ENCODE measurements at regions not wholly inside any gene's neighbourhood (a gene's known extent, or its start where the extent isn't known, plus 50 kb on each side); places are given as distances from the start of the nearest gene placed in this dataset.
"Not testable (repeated sequence)": the region's sequence is repeated elsewhere in the genome, so short reads cannot be mapped to it uniquely, and the experiment has no call there.

DNA sequence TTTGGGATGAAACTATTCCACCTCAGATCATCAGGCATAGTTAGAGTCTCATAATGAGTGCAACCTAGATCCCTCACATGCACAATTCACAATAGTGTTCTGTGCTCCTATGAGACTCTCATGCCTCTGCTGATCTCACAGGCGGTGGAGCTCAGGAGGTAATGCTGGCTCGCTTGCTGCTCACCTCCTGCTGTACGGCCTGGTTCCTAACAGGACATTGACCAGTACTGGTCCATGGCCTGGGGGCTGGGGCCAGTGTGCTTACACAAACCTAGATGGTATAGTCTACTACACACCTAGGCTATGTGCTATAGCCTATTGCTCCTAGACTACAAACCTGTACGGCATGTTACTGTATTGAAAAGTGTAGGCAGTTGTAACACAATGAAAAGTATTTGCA lies 448.4 kb downstream of the RPS6KC1 start:
- Histone ChIP-seq H3K9ac (no peak overlapping the region), H3K4me3 (no peak overlapping the region), H3K9me3 (replicated peaks in 1 of 11) (peaks cover 0 to 4% (median 0%) of the 10 kb centered on the region in 11 experiments; a peak in 2 of 22 replicates), H3K27me3 (no peaks in the 10 kb centered on the region), H3K4me2 (no peak overlapping the region), H4K20me1 (no peaks in the 10 kb centered on the region), H3K36me3 (no peaks in the 10 kb centered on the region), H3K4me1 (no peaks in the 10 kb centered on the region), H3K27ac (no peak overlapping the region)
- TF ChIP-seq Cebpa-rat (IDR thresholded peaks at IDR 0.05): no peak

DNA sequence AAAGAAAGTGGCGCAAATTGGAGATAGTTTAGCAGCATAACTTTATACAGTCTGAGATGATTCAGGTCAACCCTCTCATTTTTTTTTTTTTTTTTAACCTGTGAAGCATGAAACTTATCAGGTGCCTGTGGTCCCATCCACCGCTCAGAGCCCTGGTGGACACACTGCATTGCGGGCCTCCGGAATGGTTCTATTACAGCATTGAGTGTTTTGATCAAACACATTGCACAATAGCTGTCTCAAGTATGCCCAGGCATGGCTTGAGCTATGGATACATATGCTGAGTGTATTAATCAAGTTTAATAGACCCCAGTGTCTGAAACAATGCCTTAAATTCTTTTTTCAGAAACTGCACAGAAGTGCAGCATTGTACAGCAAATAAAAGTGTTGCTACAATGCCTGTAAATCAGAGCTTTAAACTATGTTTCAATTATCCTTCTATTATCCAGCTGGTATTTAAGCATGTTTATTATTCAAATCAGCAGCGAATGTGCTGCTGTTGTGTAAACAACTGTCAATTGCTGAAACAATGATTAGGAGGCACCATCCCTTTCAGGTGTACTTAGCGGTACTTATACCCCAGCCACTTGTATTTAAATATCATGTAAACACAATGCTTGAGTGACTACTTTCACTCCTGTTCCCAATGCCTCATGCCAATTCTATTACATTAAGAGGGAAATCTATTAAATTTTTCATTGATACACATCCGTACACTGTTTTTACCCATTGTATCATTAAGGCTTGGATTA lies 456.6 kb downstream of the RPS6KC1 start:
- TF ChIP-seq Cebpa-rat (IDR thresholded peaks at IDR 0.05): peak in 1 of 11 experiments; percentile 54; a peak in 2 of 22 replicates
- H3K27me3 ChIP-seq: no peaks in the 10 kb centered on the region
- no peak overlapping the region for H3K4me3 ChIP-seq

GRCh38 chr1:213511173-213511572 lies 460.1 kb downstream of the RPS6KC1 start:
- Histone ChIP-seq H3K27ac (no peak overlapping the region), H3K9ac (no peak overlapping the region), H3K4me1 (no peaks in the 10 kb centered on the region), H3K4me2 (no peak overlapping the region), H3K27me3 (no peaks in the 10 kb centered on the region), H3K4me3 (no peak overlapping the region), H3K36me3 (no peaks in the 10 kb centered on the region), H3K9me3 (replicated peaks in 1 of 11) (no peaks in the 10 kb centered on the region), H4K20me1 (no peaks in the 10 kb centered on the region)
- no peak for TF ChIP-seq Cebpa-rat (IDR thresholded peaks at IDR 0.05)

More for the DNA sequence above, 456.6 kb downstream of the RPS6KC1 start:
- no peak overlapping the region for H3K9ac ChIP-seq
- no peaks in the 10 kb centered on the region for H3K36me3 ChIP-seq
- H3K4me1 ChIP-seq: no peaks in the 10 kb centered on the region
- peaks cover 0 to 12% (median 0%) of the 10 kb centered on the region in 11 experiments; a peak in 4 of 22 replicates for H3K9me3 ChIP-seq (replicated peaks in 1 of 11)
- H3K4me2 ChIP-seq: no peak overlapping the region
- no peaks in the 10 kb centered on the region for H4K20me1 ChIP-seq
- no peak overlapping the region for H3K27ac ChIP-seq

DNA sequence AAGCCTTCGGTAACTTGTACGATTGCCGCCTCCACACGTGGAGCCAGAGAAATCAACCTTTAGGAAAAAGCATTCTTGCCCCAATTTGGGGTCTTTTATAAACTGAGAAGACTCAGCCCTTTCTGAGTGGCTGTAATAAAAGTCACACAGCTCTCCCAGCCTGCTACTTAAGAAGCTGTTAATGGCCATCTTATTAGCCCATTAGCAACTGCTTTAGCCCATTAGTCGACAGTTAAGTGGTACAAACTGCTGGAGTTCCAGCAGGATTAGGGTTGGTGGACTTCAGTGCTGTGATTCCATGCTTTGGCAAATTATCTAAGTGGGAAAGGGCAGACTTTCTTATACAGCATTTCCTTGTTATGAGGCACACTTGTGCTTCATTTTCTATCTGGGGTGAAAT lies 461.3 kb downstream of the RPS6KC1 start:
- Histone ChIP-seq H4K20me1 (no peaks in the 10 kb centered on the region), H3K36me3 (no peaks in the 10 kb centered on the region), H3K9me3 (replicated peaks in 1 of 11) (no peaks in the 10 kb centered on the region), H3K4me2 (no peak overlapping the region), H3K9ac (no peak overlapping the region), H3K4me1 (no peaks in the 10 kb centered on the region), H3K4me3 (no peak overlapping the region), H3K27ac (no peak overlapping the region), H3K27me3 (no peaks in the 10 kb centered on the region)
- no peak for TF ChIP-seq Cebpa-rat (IDR thresholded peaks at IDR 0.05)

DNA sequence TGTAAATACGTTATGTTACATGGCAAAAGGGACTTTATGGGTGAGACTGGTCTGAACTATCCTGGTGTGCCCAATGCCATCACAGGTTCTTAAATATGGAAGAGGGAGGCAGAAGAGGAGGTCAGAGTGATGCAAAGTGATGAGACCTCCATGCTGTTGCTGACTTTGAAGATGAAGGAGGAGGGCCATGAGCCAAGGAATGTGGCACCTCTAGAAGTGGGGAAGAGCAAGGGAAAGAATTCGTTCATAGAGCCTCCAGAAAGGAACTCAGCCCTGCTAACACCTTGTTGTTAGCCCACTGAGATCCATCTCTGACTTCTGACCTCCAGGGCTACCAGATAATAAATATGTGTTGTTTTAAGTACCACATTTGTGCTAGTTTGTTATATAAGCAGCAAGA lies 462.0 kb downstream of the RPS6KC1 start:
- TF ChIP-seq Cebpa-rat (IDR thresholded peaks at IDR 0.05): no peak
- Histone ChIP-seq H3K27me3 (no peaks in the 10 kb centered on the region), H3K4me3 (no peak overlapping the region), H3K27ac (no peak overlapping the region), H3K9me3 (replicated peaks in 1 of 11) (no peaks in the 10 kb centered on the region), H3K4me2 (no peak overlapping the region), H4K20me1 (no peaks in the 10 kb centered on the region), H3K9ac (no peak overlapping the region), H3K4me1 (no peaks in the 10 kb centered on the region), H3K36me3 (no peaks in the 10 kb centered on the region)

- H3K4me3 ChIP-seq; H3K4me2 ChIP-seq; H3K4me1 ChIP-seq; H3K9ac ChIP-seq; H3K27me3 ChIP-seq; H4K20me1 ChIP-seq; H3K36me3 ChIP-seq; H3K9me3 ChIP-seq (replicated peaks in 1 of 11); H3K27ac ChIP-seq: not testable (repeated sequence)
These were observed 463.6 kb downstream of the RPS6KC1 start for GRCh38 chr1:213514408-213515179.

DNA sequence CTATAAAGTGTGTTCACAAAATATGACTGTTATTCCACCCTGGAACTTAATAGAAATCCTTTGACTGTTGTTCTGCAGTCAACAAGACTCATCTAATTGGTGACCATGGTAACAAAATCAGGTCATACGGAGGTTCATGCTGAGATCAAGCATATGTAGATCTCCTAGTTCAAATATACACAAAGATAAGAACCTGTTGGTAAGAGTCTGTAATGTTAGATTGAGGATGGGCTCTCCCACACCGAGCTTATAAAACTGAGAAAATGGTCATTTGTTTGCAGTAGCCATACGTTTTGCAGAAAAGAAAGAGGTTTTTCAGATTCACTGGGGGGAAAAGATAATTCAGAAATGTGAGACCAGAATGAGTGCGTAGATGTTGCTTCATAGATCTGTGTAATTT lies 468.1 kb downstream of the RPS6KC1 start:
- no peaks in the 10 kb centered on the region for H4K20me1 ChIP-seq
- H3K4me3 ChIP-seq: no peak overlapping the region
- H3K27ac ChIP-seq: no peak overlapping the region
- peaks cover 22 to 35% (median 30%) of the 10 kb centered on the region in 11 experiments for H3K9me3 ChIP-seq (replicated peaks in 1 of 11)
- no peaks in the 10 kb centered on the region for H3K36me3 ChIP-seq
- peaks cover 0 to 3% (median 0%) of the 10 kb centered on the region in 11 experiments; a peak in 2 of 22 replicates for H3K27me3 ChIP-seq
- no peaks in the 10 kb centered on the region for H3K4me1 ChIP-seq
- no peak overlapping the region for H3K4me2 ChIP-seq
- TF ChIP-seq Cebpa-rat (IDR thresholded peaks at IDR 0.05): no peak
- H3K9ac ChIP-seq: no peak overlapping the region

GRCh38 chr1:213521206-213521605 lies 466.6 kb upstream of the PROX1 start:
- Histone ChIP-seq H4K20me1 (no peaks in the 10 kb centered on the region), H3K9me3 (replicated peaks in 1 of 11) (peaks cover 22 to 35% (median 30%) of the 10 kb centered on the region in 11 experiments), H3K4me2 (no peak overlapping the region), H3K36me3 (no peaks in the 10 kb centered on the region), H3K9ac (no peak overlapping the region), H3K27me3 (peaks cover 0 to 3% (median 0%) of the 10 kb centered on the region in 11 experiments; a peak in 2 of 22 replicates), H3K4me3 (no peak overlapping the region), H3K27ac (no peak overlapping the region), H3K4me1 (no peaks in the 10 kb centered on the region)
- TF ChIP-seq Cebpa-rat (IDR thresholded peaks at IDR 0.05): no peak

- H3K9ac ChIP-seq: no peak overlapping the region
- no peak overlapping the region for H3K27ac ChIP-seq
- H3K27me3 ChIP-seq: peaks cover 0 to 3% (median 0%) of the 10 kb centered on the region in 11 experiments; a peak in 2 of 22 replicates
- no peak for TF ChIP-seq Cebpa-rat (IDR thresholded peaks at IDR 0.05)
- no peak overlapping the region for H3K4me2 ChIP-seq
- no peak overlapping the region for H3K4me3 ChIP-seq
- H4K20me1 ChIP-seq: no peaks in the 10 kb centered on the region
- no peaks in the 10 kb centered on the region for H3K4me1 ChIP-seq
- peaks cover 22 to 35% (median 30%) of the 10 kb centered on the region in 11 experiments for H3K9me3 ChIP-seq (replicated peaks in 1 of 11)
- no peaks in the 10 kb centered on the region for H3K36me3 ChIP-seq
These were observed 463.9 kb upstream of the PROX1 start for GRCh38 chr1:213523781-213524398.

Data from BLaER1 treated with 17β-estradiol and CSF1 and Interleukin-3, amounts not matched to agents 10 nM and 100 nM (cell line).